Common myeloid progenitor, CD34-positive (primary cell): ENCODE measurements at regions not wholly inside any gene's neighbourhood (a gene's known extent, or its start where the extent isn't known, plus 50 kb on each side); places are given as distances from the start of the nearest gene placed in this dataset.
A peak's percentile ranks its signal among the peaks of the same experiment; 100 is the strongest.

Source experiments
- CTCF ChIA-PET: fragments of 350-600 bp; sonication (Branson Sonifier 250); formaldehyde crosslinking; loops from one replicate; lab custom pipeline; 2021; ENCODE audit warnings: antibody characterized with exemption; lab: Charles Lee
- POLR2A ChIA-PET: fragments of 350-600 bp; sonication (Branson Sonifier 250); formaldehyde crosslinking; loops from one replicate; lab custom pipeline; 2021; ENCODE audit warnings: antibody characterized with exemption; lab: Charles Lee
- DNase-seq, 3 donors: peaks; one replicate each; pipeline versions ENCODE4 v3.0.0 to v3.0.0-alpha.2; 2013
- H3K27ac ChIP-seq, 2 experiments: 1 replicate in 1 of 2; 2 replicates in 1 of 2; pipeline ENCODE4 v1.7.0; 2013; ENCODE audit warnings: inconsistent platforms in 2 of 2, low read length in 2 of 2, mild to moderate bottlenecking in 2 of 2, low read depth in 1 of 2, moderate library complexity in 1 of 2; ENCODE audit not compliant: severe bottlenecking in 2 of 2, insufficient read depth in 1 of 2, poor library complexity in 1 of 2
- H3K27me3 ChIP-seq, 5 experiments: replicated peaks in 2 of 5; 1 replicate in 3 of 5; 2 replicates in 2 of 5; pipeline versions ENCODE4 v1.6.1 to v1.7.0; 2013; ENCODE audit warnings: low read length in 4 of 5, mild to moderate bottlenecking in 2 of 5, moderate library complexity in 2 of 5, inconsistent platforms in 1 of 5; ENCODE audit not compliant: insufficient read depth in 5 of 5, control insufficient read depth in 4 of 5
- H3K36me3 ChIP-seq, 4 experiments: 1 replicate in 2 of 4; 2 replicates in 2 of 4; pipeline versions ENCODE4 v1.6.1 to v1.7.0; 2013; ENCODE audit warnings: low read length in 3 of 4, control low read depth in 1 of 4, mild to moderate bottlenecking in 1 of 4; ENCODE audit not compliant: control insufficient read depth in 4 of 4, insufficient read depth in 4 of 4
- H3K4me1 ChIP-seq, 4 experiments: 1 replicate in 3 of 4; 2 replicates in 1 of 4; pipeline versions ENCODE4 v1.6.1 to v1.7.1; 2013; ENCODE audit warnings: low read length in 3 of 4, mild to moderate bottlenecking in 3 of 4, control low read depth in 1 of 4, inconsistent platforms in 1 of 4, moderate library complexity in 1 of 4; ENCODE audit not compliant: control insufficient read depth in 4 of 4, insufficient read depth in 4 of 4; ENCODE audit errors: control extremely low read depth in 1 of 4
- H3K4me3 ChIP-seq, 7 experiments: 1 replicate in 4 of 7; 2 replicates in 3 of 7; pipeline versions ENCODE4 v1.5.1 to v1.7.0; 2013; ENCODE audit warnings: mild to moderate bottlenecking in 7 of 7, low read length in 6 of 7, moderate library complexity in 6 of 7, inconsistent platforms in 2 of 7, low read depth in 2 of 7, control low read depth in 1 of 7; ENCODE audit not compliant: insufficient read depth in 4 of 7, control insufficient read depth in 1 of 7; ENCODE audit errors: extremely low read depth in 1 of 7
- H3K9me3 ChIP-seq, 5 experiments: 1 replicate in 4 of 5; 2 replicates in 1 of 5; pipeline versions ENCODE4 v1.6.1 to v1.7.1; 2013; ENCODE audit warnings: low read length in 4 of 5, mild to moderate bottlenecking in 2 of 5, inconsistent platforms in 1 of 5, low read depth in 1 of 5, moderate library complexity in 1 of 5; ENCODE audit not compliant: control insufficient read depth in 4 of 5, insufficient read depth in 2 of 5; ENCODE audit errors: control extremely low read depth in 1 of 5
- WGBS: methylation state at CpG from one replicate; pipeline ENCODE4 v1.1.5; 2013; ENCODE audit not compliant: insufficient coverage; 5-methylcytosine and 5-hydroxymethylcytosine counted together

DNA sequence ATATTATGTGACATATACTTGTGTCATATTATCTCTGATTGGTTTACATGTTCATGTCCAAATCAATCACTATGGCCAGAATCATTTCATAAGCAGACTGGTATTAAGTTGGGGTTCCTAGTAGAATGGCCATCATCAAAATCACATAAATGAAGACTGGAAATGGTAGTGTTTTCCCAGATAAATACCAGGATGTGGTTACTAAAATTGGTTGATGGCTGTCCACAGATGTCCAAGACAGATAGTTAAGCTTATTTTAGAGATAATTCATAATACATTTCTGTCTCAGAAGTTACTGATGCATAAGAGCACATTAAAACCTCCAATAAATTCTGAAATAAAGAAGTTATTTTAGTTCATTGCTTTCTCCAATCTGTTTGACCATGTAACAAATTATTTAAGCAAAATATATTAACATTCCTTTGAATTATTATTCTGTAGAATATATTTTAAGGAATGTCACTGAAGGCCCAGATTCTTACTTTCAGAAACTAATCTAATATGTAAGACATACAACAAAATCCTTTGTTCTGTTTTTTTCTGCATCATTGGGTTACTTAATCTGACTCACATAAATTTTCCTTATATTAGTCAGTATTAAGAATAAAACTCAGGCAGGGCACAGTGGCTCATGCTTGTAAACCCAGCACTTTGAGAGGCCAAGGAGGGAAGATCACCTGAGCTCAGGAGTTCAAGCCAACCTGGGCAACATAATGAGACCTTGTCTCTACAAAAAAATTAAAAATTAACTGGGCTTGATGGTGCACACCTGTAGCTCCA, 483.9 kb downstream of the PTPRC start:
- ChIA-PET CTCF (no interaction called here), POLR2A (no interaction called here)
- H3K27me3 ChIP-seq = no peaks in the 10 kb centered on the region
- no peak overlapping the region for H3K4me3 ChIP-seq
- H3K9me3 ChIP-seq = no peaks in the 10 kb centered on the region
- peak in 1 of 3 donors; percentile 10 for DNase-seq
- H3K4me1 ChIP-seq = peaks cover 0 to 3% (median 1%) of the 10 kb centered on the region in 4 experiments
- no peaks in the 10 kb centered on the region for H3K36me3 ChIP-seq
- H3K27ac ChIP-seq = no peak overlapping the region

DNA sequence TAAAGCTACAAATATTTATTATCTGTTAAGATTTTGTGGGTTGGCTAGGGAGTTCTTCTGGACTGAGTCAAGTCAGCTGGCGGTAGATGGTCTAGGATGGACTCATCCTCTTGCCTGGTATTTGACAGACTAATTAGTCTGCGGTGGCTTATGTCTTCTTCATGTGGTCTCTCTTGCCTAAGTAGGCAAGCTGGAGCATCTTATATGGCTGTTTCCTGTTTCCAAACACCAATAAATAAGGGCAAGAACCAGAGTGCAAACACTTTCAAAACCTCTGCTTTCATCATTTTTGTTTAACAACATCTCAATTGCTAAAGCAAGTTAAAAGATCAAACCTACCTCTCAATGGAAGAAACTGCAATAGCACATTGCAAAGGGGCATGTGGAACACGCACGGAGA, 484.8 kb downstream of the PTPRC start:
- DNase-seq = no peak
- ChIA-PET POLR2A (no interaction called here), CTCF (interaction anchor here (0.9 kb wide), 1 partner anchor 15 kb away, joined by 3 read pairs; no protein-coding TSS in a partner anchor)
- H3K27me3 ChIP-seq = no peaks in the 10 kb centered on the region
- H3K9me3 ChIP-seq = no peaks in the 10 kb centered on the region
- peaks cover 0 to 3% (median 1%) of the 10 kb centered on the region in 4 experiments for H3K4me1 ChIP-seq
- WGBS = 100% methylated on average over 2 of the region's 4 CpGs
- no peak overlapping the region for H3K4me3 ChIP-seq
- no peak overlapping the region for H3K27ac ChIP-seq
- no peaks in the 10 kb centered on the region for H3K36me3 ChIP-seq

DNA sequence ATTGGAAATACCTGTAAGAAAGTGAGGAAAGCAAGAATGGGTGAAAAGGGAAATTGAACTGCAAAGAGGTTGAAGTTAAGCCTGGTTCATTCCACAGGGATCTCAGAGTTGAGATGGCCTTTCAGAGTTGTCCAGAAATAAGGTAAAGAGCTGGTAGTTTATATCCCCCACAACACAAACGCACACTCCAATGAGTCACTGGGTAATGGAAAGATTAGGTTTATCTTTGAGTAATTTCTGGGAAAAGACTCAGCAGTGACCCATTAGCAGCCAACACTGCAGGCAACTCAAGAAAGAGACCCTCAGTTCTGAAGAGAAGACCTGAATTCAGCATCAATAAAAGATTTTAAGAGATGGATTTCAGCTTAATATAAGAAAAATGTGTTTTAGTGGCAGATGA, 485.5 kb downstream of the PTPRC start:
- WGBS = no CpG with 5 or more reads among the region's 1 CpG
- H3K9me3 ChIP-seq = no peaks in the 10 kb centered on the region
- no peak overlapping the region for H3K27ac ChIP-seq
- no peaks in the 10 kb centered on the region for H3K27me3 ChIP-seq
- peaks cover 0 to 3% (median 1%) of the 10 kb centered on the region in 4 experiments for H3K4me1 ChIP-seq
- H3K4me3 ChIP-seq = no peak overlapping the region
- ChIA-PET CTCF (no interaction called here), POLR2A (no interaction called here)
- no peaks in the 10 kb centered on the region for H3K36me3 ChIP-seq
- DNase-seq = no peak

DNA sequence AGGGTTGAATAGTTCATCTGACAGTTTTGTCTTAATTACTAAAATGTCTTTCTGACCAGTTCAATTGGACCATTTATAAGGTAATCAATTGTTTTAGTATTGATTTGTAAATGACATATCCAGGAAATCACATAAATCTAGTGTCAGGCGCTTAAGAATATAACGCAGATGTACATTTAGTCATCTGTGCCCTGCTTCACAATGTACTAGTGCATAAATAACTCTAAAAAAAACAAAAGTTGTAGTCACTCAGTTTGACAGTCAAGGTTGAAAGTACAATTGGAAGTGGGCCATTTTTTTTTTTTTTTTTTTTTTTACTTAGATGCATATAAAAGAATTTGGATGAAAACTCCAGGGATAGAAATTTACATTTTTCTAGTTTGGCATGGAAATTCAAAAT, 490.4 kb downstream of the PTPRC start:
- H3K27me3 ChIP-seq = no peaks in the 10 kb centered on the region
- no peak for DNase-seq
- no peaks in the 10 kb centered on the region for H3K4me1 ChIP-seq
- no peak overlapping the region for H3K27ac ChIP-seq
- ChIA-PET CTCF (no interaction called here), POLR2A (no interaction called here)
- H3K4me3 ChIP-seq = no peak overlapping the region
- WGBS = no CpG with 5 or more reads among the region's 2 CpGs
- H3K36me3 ChIP-seq = no peaks in the 10 kb centered on the region
- no peaks in the 10 kb centered on the region for H3K9me3 ChIP-seq

DNA sequence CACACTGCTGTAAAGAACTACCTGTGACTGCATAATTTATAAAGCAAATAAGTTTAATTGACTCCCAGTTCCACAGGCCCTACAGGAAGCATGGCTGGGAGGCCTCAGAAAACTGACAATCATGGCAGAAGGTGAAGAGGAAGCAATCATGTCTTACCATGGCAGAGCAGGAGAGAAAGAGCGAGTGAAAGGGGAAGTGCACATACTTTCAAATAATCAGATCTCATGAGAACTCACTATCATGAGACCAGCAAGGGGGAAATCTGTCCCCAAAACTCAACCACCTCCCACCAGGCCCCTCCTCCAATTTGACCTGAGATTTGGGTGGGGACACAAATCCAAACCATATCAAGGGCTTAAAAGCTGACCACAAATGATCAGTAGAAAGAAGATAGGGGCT, 493.2 kb downstream of the PTPRC start:
- no CpG with 5 or more reads among the region's 1 CpG for WGBS
- POLR2A ChIA-PET = no interaction called here
- CTCF ChIA-PET = no interaction called here

DNA sequence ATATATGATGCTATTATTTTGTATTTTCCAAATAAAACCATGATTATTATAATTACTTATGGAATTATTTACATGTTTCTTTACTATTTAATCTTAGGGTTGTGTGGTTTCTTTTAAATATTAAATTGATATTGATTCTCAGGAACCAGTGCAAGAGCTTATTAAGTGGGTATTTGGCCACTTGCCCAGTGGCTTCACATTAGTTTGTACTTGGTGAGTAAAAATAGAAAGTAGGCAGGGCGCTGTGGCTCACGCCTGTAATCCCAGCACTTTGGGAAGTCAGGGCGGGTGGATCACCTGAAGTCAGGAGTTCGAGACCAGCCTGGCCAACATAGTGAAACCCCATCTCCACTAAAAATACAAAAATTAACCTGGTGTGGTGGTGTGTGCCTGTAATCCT, 497.1 kb downstream of the PTPRC start:
- Histone ChIP-seq H3K4me3 (no peak overlapping the region), H3K36me3 (no peaks in the 10 kb centered on the region), H3K4me1 (no peaks in the 10 kb centered on the region), H3K27ac (no peak overlapping the region), H3K27me3 (no peaks in the 10 kb centered on the region), H3K9me3 (no peaks in the 10 kb centered on the region)
- POLR2A ChIA-PET = no interaction called here
- no CpG with 5 or more reads among the region's 4 CpGs for WGBS
- CTCF ChIA-PET = no interaction called here
- no peak for DNase-seq

More for the DNA sequence above, 493.2 kb downstream of the PTPRC start:
- H3K4me3 ChIP-seq = peak overlapping the region in 1 of 7 experiments; percentile 8
- no peak overlapping the region for H3K27ac ChIP-seq
- no peaks in the 10 kb centered on the region for H3K36me3 ChIP-seq
- no peaks in the 10 kb centered on the region for H3K27me3 ChIP-seq
- H3K9me3 ChIP-seq = no peaks in the 10 kb centered on the region
- DNase-seq = peak in 2 of 3 donors; percentile 23 to 35
- no peaks in the 10 kb centered on the region for H3K4me1 ChIP-seq

DNA sequence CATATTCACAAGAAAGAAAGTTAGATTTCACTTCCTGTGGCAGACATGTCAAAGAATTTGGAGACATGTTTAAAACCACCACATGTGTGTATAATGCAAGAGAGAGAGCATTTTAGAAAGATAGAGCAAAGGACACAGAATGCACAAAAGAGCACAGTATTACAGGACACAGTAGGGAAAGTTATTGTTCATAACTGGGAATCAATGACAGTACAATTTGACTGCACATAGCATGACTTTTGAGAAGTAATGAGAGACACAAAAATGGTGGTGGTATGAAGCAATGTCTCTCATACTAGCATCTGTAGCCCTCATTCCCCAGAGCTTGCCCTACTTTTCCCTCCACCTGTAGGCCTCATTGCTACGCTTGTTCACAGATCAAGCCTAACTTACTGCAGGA, 499.2 kb downstream of the PTPRC start:
- DNase-seq = no peak
- ChIA-PET CTCF (no interaction called here), POLR2A (no interaction called here)
- Histone ChIP-seq H3K4me1 (no peaks in the 10 kb centered on the region), H3K27me3 (no peaks in the 10 kb centered on the region), H3K36me3 (no peaks in the 10 kb centered on the region), H3K9me3 (no peaks in the 10 kb centered on the region), H3K4me3 (no peak overlapping the region), H3K27ac (no peak overlapping the region)
- no CpG with 5 or more reads among the region's 1 CpG for WGBS
